ENCODE measurements at regions not wholly inside any gene's neighbourhood (a gene's known extent, or its start where the extent isn't known, plus 50 kb on each side); places are given as distances from the start of the nearest gene placed in this dataset.

DNA sequence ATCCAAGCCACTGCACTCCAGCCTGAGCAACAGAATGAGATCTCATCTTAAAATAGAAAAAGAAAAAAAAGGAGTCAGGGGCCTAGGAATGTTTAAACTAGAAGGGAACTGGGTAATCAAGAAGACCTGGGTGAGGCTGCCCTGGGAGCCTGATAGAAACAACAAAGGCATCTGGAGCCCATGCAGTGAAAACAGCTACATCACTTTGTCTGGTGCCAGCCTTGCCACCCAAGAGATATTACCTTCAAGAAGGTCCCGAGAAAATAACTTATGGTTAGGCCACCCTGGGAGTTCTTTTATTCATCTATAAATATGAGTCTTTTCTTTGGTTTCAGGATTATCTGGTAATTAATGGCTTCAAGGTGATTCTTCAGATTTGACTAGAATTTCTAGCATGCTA is 412.1 kb downstream of the METTL15 start:
- TF ChIP-seq FOXA1 (IDR thresholded peaks at IDR 0.05) (no peak), ARNT (IDR thresholded peaks at IDR 0.05) (no peak), L3MBTL2 (conservative IDR thresholded peaks at IDR 0.05) (no peak), TARDBP (IDR thresholded peaks at IDR 0.05) (no peak), LEF1 (IDR thresholded peaks at IDR 0.05; ENCODE audit: borderline replicate concordance) (no peak)
